ENCODE measurements at regions not wholly inside any gene's neighbourhood (a gene's known extent, or its start where the extent isn't known, plus 50 kb on each side); places are given as distances from the start of the nearest gene placed in this dataset.

DNA sequence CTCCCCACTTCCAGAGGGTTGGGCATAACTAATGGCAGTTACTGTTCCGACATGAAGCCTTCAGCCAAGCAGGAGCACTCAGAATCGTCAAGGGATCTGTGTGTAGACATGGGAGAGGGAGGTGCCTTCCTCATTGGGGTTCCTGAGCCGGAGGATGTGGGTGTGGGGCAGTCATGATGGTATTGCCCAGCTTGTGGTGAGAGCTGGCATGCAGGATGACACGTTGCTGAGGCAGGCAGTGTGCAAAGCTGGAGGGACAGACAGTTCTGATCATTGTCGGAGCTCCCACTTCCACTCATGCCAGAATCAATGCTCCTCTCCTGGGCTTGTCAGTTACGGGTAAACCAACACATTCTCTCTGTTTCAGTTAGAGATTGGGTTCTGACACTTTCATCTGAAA lies 83.9 kb upstream of the TSC22D1 start:
- DNase-seq (ENCODE audit: low spot score): no peak
- Histone ChIP-seq H3K36me3 (ENCODE audit: insufficient read depth, low read length, poor library complexity, severe bottlenecking) (no peaks in the 10 kb centered on the region), H3K9me3 (ENCODE audit: low read depth, low read length, poor library complexity, severe bottlenecking) (no peaks in the 10 kb centered on the region), H3K4me3 (ENCODE audit: low read depth, low read length, poor library complexity, severe bottlenecking) (no peak overlapping the region), H3K27me3 (replicated peaks; ENCODE audit: insufficient read depth, low read depth, low read length, poor library complexity) (peaks cover 2% of the 10 kb centered on the region), H3K4me1 (ENCODE audit: insufficient read depth, low read length, poor library complexity, severe bottlenecking) (no peaks in the 10 kb centered on the region), H3K27ac (ENCODE audit: low read depth, low read length, poor library complexity, severe bottlenecking) (no peak overlapping the region)
- BruUV-seq (replicated peaks): no TSS peak
- TF ChIP-seq EZH2 (IDR thresholded peaks at IDR 0.05; ENCODE audit: borderline replicate concordance, low read depth, low read length, poor library complexity, severe bottlenecking) (no peak), CTCF (conservative IDR thresholded peaks at IDR 0.05; ENCODE audit: low read depth, low read length) (no peak)
- POLR2A ChIA-PET (ENCODE audit: low non-redundant PET): no interaction called here
- CTCF ChIA-PET: no interaction called here
- intact Hi-C loops (cut with micrococcal nuclease; ENCODE audit: unreplicated experiment): no loop called here

- H3K4me3 ChIP-seq (ENCODE audit: low read depth, low read length, poor library complexity, severe bottlenecking): no peak overlapping the region
- BruUV-seq (replicated peaks): no TSS peak
- no peaks in the 10 kb centered on the region for H3K36me3 ChIP-seq (ENCODE audit: insufficient read depth, low read length, poor library complexity, severe bottlenecking)
- no peak for DNase-seq (ENCODE audit: low spot score)
- ChIA-PET CTCF (no interaction called here), POLR2A (ENCODE audit: low non-redundant PET) (no interaction called here)
- H3K9me3 ChIP-seq (ENCODE audit: low read depth, low read length, poor library complexity, severe bottlenecking): no peaks in the 10 kb centered on the region
- no peaks in the 10 kb centered on the region for H3K27me3 ChIP-seq (replicated peaks; ENCODE audit: insufficient read depth, low read depth, low read length, poor library complexity)
- intact Hi-C loops (cut with micrococcal nuclease; ENCODE audit: unreplicated experiment): no loop called here
- TF ChIP-seq CTCF (conservative IDR thresholded peaks at IDR 0.05; ENCODE audit: low read depth, low read length): no peak
- TF ChIP-seq EZH2 (IDR thresholded peaks at IDR 0.05; ENCODE audit: borderline replicate concordance, low read depth, low read length, poor library complexity, severe bottlenecking): no peak
- no peaks in the 10 kb centered on the region for H3K4me1 ChIP-seq (ENCODE audit: insufficient read depth, low read length, poor library complexity, severe bottlenecking)
- H3K27ac ChIP-seq (ENCODE audit: low read depth, low read length, poor library complexity, severe bottlenecking): no peak overlapping the region
Measured at GRCh38 chr13:44652962-44653660, 77.0 kb upstream of the TSC22D1 start.

GRCh38 chr13:44652168-44652567 lies 76.0 kb upstream of the TSC22D1 start:
- ChIA-PET POLR2A (ENCODE audit: low non-redundant PET) (no interaction called here), CTCF (no interaction called here)
- Histone ChIP-seq H3K36me3 (ENCODE audit: insufficient read depth, low read length, poor library complexity, severe bottlenecking) (no peaks in the 10 kb centered on the region), H3K4me3 (ENCODE audit: low read depth, low read length, poor library complexity, severe bottlenecking) (no peak overlapping the region), H3K27me3 (replicated peaks; ENCODE audit: insufficient read depth, low read depth, low read length, poor library complexity) (no peaks in the 10 kb centered on the region), H3K27ac (ENCODE audit: low read depth, low read length, poor library complexity, severe bottlenecking) (no peak overlapping the region), H3K9me3 (ENCODE audit: low read depth, low read length, poor library complexity, severe bottlenecking) (no peaks in the 10 kb centered on the region), H3K4me1 (ENCODE audit: insufficient read depth, low read length, poor library complexity, severe bottlenecking) (no peaks in the 10 kb centered on the region)
- no peak for DNase-seq (ENCODE audit: low spot score)
- BruUV-seq (replicated peaks): no TSS peak
- intact Hi-C loops (cut with micrococcal nuclease; ENCODE audit: unreplicated experiment): no loop called here
- TF ChIP-seq EZH2 (IDR thresholded peaks at IDR 0.05; ENCODE audit: borderline replicate concordance, low read depth, low read length, poor library complexity, severe bottlenecking): no peak
- no peak for TF ChIP-seq CTCF (conservative IDR thresholded peaks at IDR 0.05; ENCODE audit: low read depth, low read length)
